ENCODE measurements at regions not wholly inside any gene's neighbourhood (a gene's known extent, or its start where the extent isn't known, plus 50 kb on each side); places are given as distances from the start of the nearest gene placed in this dataset.

- DNase-seq (ENCODE audit: low read depth in 1 of 2, low spot score in 1 of 2) = no peak
- Histone ChIP-seq H3K27ac (no peak overlapping the region), H3K4me2 (no peak overlapping the region), H3K4me1 (no peaks in the 10 kb centered on the region), H3K4me3 (no peak overlapping the region), H3K9me3 (no peaks in the 10 kb centered on the region)
- ATAC-seq = no peak
- POLR2A ChIA-PET = no interaction called here
- no peak for FAIRE-seq
- CTCF ChIA-PET = no interaction called here
- WGBS (ENCODE audit: missing lambda C conversion rate) = 1% methylated on average over 6 of the region's 6 CpGs
- no peak for TF ChIP-seq RFX5 (IDR thresholded peaks at IDR 0.05)
- no peak for TF ChIP-seq PHF8 (IDR thresholded peaks at IDR 0.05; ENCODE audit: borderline replicate concordance, low read depth)
- TF ChIP-seq CBX2 (IDR thresholded peaks at IDR 0.05; ENCODE audit: borderline replicate concordance, low read depth) = no peak
- TF ChIP-seq SREBF2 (IDR thresholded peaks at IDR 0.05) = no peak
- no peak for TF ChIP-seq HOXB13 (CRISPR knock-in tag; IDR thresholded peaks at IDR 0.05; ENCODE audit: low read depth)
These were observed 388.0 kb upstream of the IRX2 start for GRCh38 chr5:3139499-3139931.

DNA sequence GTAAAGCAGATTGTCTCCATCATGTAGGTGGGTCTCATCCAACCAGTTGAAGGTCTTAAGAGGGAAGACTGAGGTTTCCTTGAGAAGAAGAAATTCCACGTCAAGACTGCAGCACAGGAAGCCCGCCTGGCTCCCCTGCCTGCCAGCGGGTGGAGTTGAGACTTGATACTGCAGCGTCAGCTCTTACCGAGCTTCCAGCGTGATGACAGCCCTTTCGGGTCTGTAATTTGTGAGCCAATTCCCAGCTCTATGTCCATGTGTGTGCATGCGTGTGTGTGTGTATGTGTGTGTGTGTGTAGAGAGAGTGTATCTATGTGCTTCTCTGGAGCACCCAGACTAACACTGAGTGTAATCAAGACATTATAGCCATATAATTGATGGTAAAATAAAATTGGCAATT, 379.7 kb upstream of the IRX2 start:
- Histone ChIP-seq H3K4me3 (no peak overlapping the region), H3K9me3 (no peaks in the 10 kb centered on the region), H3K4me1 (no peaks in the 10 kb centered on the region), H3K27ac (no peak overlapping the region), H3K4me2 (no peak overlapping the region)
- DNase-seq (ENCODE audit: low read depth in 1 of 2, low spot score in 1 of 2) = no peak
- FAIRE-seq = no peak
- WGBS (ENCODE audit: missing lambda C conversion rate) = 24% methylated on average over 8 of the region's 8 CpGs
- CTCF ChIA-PET = no interaction called here
- ATAC-seq = no peak
- no peak for TF ChIP-seq HOXA7 (CRISPR knock-in tag; IDR thresholded peaks at IDR 0.05)
- TF ChIP-seq CHD2 (IDR thresholded peaks at IDR 0.05; ENCODE audit: low read length, partially characterized antibody) = no peak
- no peak for TF ChIP-seq RNF2 (IDR thresholded peaks at IDR 0.05; ENCODE audit: borderline replicate concordance, low read depth)
- no peak for TF ChIP-seq RFX5 (IDR thresholded peaks at IDR 0.05)
- no peak for TF ChIP-seq BHLHE40 (IDR thresholded peaks at IDR 0.05; ENCODE audit: low read depth, low read length)
- no peak for TF ChIP-seq NPAS2 (CRISPR knock-in tag; IDR thresholded peaks at IDR 0.05; ENCODE audit: borderline replicate concordance)
- POLR2A ChIA-PET = no interaction called here

- WGBS (ENCODE audit: missing lambda C conversion rate) = 48% methylated on average over 4 of the region's 4 CpGs
- no peak for FAIRE-seq
These were observed 377.8 kb upstream of the IRX2 start for GRCh38 chr5:3129252-3129651.

DNA sequence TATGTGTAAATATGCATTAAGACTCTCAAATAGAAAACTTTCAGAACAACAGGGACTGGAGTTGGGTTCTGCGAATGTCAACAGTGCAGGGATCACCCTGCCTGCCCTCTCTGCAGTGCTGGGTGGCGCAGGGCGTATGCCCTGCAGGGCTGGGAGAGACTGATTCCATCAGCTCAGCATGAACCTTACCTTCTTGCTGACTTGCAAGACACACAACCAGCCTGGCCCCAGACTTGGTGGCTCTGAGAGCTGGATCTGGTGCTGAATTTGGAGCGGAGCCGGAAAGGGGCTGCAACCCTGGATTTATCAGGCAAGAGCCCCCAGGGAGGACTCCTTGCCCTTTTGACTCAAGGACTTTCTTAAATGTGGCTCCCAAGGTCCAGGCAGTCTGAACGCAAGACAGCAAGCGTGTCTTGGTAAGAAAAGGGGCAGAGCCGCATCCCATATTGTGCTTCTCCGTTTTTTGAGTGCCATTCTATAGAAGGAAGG, 376.0 kb upstream of the IRX2 start:
- FAIRE-seq = no peak
- DNase-seq (ENCODE audit: low read depth in 1 of 2, low spot score in 1 of 2) = no peak
- no peak overlapping the region for H3K4me3 ChIP-seq
- CTCF ChIA-PET = no interaction called here
- no peak overlapping the region for H3K4me2 ChIP-seq
- WGBS (ENCODE audit: missing lambda C conversion rate) = 14% methylated on average over 9 of the region's 9 CpGs
- H3K4me1 ChIP-seq = no peaks in the 10 kb centered on the region
- POLR2A ChIA-PET = no interaction called here
- ATAC-seq = no peak
- H3K9me3 ChIP-seq = no peaks in the 10 kb centered on the region
- H3K27ac ChIP-seq = no peak overlapping the region
- TF ChIP-seq JUN (IDR thresholded peaks at IDR 0.05) = no peak
- TF ChIP-seq POLR2A (IDR thresholded peaks at IDR 0.05; ENCODE audit: low read length) = no peak
- TF ChIP-seq MYC (IDR thresholded peaks at IDR 0.05; ENCODE audit: borderline replicate concordance, low read length) = no peak
- no peak for TF ChIP-seq TP53 (CRISPR knock-in tag; IDR thresholded peaks at IDR 0.05)
- TF ChIP-seq HOXB5 (CRISPR knock-in tag; IDR thresholded peaks at IDR 0.05) = no peak
- TF ChIP-seq, protein P1, sequence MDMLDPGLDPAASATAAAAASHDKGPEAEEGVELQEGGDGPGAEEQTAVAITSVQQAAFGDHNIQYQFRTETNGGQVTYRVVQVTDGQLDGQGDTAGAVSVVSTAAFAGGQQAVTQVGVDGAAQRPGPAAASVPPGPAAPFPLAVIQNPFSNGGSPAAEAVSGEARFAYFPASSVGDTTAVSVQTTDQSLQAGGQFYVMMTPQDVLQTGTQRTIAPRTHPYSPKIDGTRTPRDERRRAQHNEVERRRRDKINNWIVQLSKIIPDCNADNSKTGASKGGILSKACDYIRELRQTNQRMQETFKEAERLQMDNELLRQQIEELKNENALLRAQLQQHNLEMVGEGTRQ (IDR thresholded peaks at IDR 0.05) = no peak
- no peak for TF ChIP-seq BHLHE40 (IDR thresholded peaks at IDR 0.05; ENCODE audit: low read depth, low read length)
- no peak for TF ChIP-seq JUNB (IDR thresholded peaks at IDR 0.05)
- TF ChIP-seq, protein P2, sequence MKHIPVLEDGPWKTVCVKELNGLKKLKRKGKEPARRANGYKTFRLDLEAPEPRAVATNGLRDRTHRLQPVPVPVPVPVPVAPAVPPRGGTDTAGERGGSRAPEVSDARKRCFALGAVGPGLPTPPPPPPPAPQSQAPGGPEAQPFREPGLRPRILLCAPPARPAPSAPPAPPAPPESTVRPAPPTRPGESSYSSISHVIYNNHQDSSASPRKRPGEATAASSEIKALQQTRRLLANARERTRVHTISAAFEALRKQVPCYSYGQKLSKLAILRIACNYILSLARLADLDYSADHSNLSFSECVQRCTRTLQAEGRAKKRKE (CRISPR knock-in tag; IDR thresholded peaks at IDR 0.05; ENCODE audit: low read depth) = no peak
- TF ChIP-seq ZC3H11A (IDR thresholded peaks at IDR 0.05) = no peak
- TF ChIP-seq CTCF (IDR thresholded peaks at IDR 0.05) = no peak
- no peak for TF ChIP-seq SMC3 (IDR thresholded peaks at IDR 0.05)
- no peak for TF ChIP-seq MAFK (IDR thresholded peaks at IDR 0.05; ENCODE audit: partially characterized antibody)
- no peak for TF ChIP-seq PHF8 (IDR thresholded peaks at IDR 0.05; ENCODE audit: borderline replicate concordance, low read depth)

More at GRCh38 chr5:3129252-3129651, 377.8 kb upstream of the IRX2 start:
- ATAC-seq = no peak
- Histone ChIP-seq H3K9me3 (no peaks in the 10 kb centered on the region), H3K4me2 (no peak overlapping the region), H3K27ac (no peak overlapping the region), H3K4me3 (no peak overlapping the region), H3K4me1 (no peaks in the 10 kb centered on the region)
- DNase-seq (ENCODE audit: low read depth in 1 of 2, low spot score in 1 of 2) = no peak
- ChIA-PET POLR2A (no interaction called here), CTCF (no interaction called here)
- TF ChIP-seq EP300 (IDR thresholded peaks at IDR 0.05) (no peak), ZFP36 (IDR thresholded peaks at IDR 0.05; ENCODE audit: borderline replicate concordance, partially characterized antibody) (no peak), PHF8 (IDR thresholded peaks at IDR 0.05; ENCODE audit: borderline replicate concordance, low read depth) (no peak), BCL3 (IDR thresholded peaks at IDR 0.05) (no peak), JUNB (IDR thresholded peaks at IDR 0.05) (no peak), SMC3 (IDR thresholded peaks at IDR 0.05) (no peak), GATA3 (IDR thresholded peaks at IDR 0.05; ENCODE audit: borderline replicate concordance) (no peak), SREBF2 (IDR thresholded peaks at IDR 0.05) (no peak), KDM1A (IDR thresholded peaks at IDR 0.05; ENCODE audit: low read depth) (no peak), HEYL (CRISPR knock-in tag; IDR thresholded peaks at IDR 0.05) (no peak), MAFK (IDR thresholded peaks at IDR 0.05; ENCODE audit: partially characterized antibody) (no peak), CHD2 (IDR thresholded peaks at IDR 0.05; ENCODE audit: low read length, partially characterized antibody) (no peak), HOXA7 (CRISPR knock-in tag; IDR thresholded peaks at IDR 0.05) (no peak), TFCP2L1 (CRISPR knock-in tag; IDR thresholded peaks at IDR 0.05) (no peak), CEBPB (IDR thresholded peaks at IDR 0.05) (no peak), RNF2 (IDR thresholded peaks at IDR 0.05; ENCODE audit: borderline replicate concordance, low read depth) (no peak), HDAC2 (IDR thresholded peaks at IDR 0.05) (no peak)

Measured in A549 (cell line).